ENCODE measurements at regions not wholly inside any gene's neighbourhood (a gene's known extent, or its start where the extent isn't known, plus 50 kb on each side); places are given as distances from the start of the nearest gene placed in this dataset.
A peak's percentile ranks its signal among the peaks of the same experiment; 100 is the strongest.

DNA sequence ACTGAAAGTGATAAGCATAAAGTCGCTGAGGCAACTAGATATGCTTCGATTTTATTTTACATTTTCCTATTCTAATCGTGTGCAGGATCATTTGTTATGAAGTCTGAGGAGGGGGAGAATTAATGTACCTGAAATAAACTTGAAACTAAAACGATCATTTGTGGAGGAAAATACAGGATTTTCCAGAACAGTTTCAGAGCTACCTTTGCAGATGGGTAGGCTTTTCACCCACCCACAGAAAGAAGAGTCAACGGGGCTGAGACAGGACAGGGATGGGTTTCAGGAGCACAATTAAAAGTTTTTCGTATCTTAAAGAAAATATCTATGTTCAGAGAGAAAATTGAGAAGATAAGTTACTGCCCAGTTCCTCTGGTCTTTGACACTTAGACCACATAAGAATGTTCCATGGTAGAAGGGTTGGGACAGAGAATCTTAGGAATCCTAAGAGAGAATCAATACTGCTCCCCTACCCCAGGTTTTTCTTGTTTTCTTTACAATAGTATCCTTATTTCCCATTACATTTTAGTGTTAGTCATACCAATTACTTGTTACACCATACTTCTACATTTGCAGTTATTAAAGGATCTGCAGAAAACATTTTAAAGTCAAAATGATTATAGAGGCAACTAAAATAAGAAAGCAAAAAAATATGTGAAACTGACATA lies 211.4 kb downstream of the DEPDC1B start (continued):
- TF ChIP-seq AFF4 (CRISPR knock-in tag; IDR thresholded peaks at IDR 0.05) (peak; percentile 59; the same call in 1 of the 2 replicates), ONECUT2 (CRISPR knock-in tag; IDR thresholded peaks at IDR 0.05) (peak; percentile 49; the same call in 1 of the 2 replicates), MATR3 (CRISPR knock-in tag; IDR thresholded peaks at IDR 0.05) (no peak), AGO2 (optimal IDR thresholded peaks at IDR 0.05; ENCODE audit: low read depth, low read length) (peak; percentile 18), ATAD3A (CRISPR knock-in tag; IDR thresholded peaks at IDR 0.05) (no peak), PHF5A (CRISPR knock-in tag; IDR thresholded peaks at IDR 0.05; ENCODE audit: low read depth, unreplicated experiment) (no peak), GATAD1 (CRISPR knock-in tag; IDR thresholded peaks at IDR 0.05) (no peak), REPIN1 (CRISPR knock-in tag; IDR thresholded peaks at IDR 0.05; ENCODE audit: borderline replicate concordance, low read depth) (no peak), RBFOX2 (IDR thresholded peaks at IDR 0.05; ENCODE audit: low read depth, low read length) (peak; percentile 74)

DNA sequence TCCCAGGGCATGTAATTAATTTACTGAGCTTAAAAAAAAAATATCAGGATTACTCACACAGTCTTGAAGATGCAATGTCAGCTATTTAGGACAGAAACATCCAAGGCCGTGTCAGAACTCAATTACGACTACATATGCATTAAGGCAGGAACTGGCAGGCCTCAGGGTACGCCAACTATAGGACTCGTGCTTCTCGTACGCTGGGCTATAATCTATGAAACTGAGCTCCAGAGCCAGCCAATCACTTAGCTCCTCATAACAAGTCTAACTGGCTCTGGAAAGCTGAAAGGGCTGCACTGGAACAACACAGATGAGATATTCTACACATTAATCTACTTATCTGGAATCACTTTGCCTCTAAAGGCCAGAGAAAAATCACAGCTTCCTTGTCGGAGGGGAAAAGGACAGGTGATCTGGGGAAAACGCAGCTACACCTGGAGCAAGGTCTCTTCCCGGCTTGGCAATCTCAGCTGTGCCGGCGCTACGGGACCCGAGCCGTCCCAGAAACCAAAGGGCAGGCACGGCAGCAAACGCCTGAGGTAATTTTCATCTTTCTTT lies 212.0 kb downstream of the DEPDC1B start:
- BruUV-seq (replicated peaks), result no TSS peak
- H3K4me3 ChIP-seq (replicated peaks in 1 of 3; ENCODE audit: insufficient read depth in 1 of 3, low read depth in 2 of 3, low read length in 3 of 3), result peak overlapping the region; percentile 54 to 76 (median 74)
- POLR2A ChIA-PET, result interaction anchor here (0.8 to 3.4 kb wide), 14 partner anchors 8 to 77 kb away, joined by 3 to 19 read pairs (median 5); no protein-coding TSS in a partner anchor
- peaks cover 44% of the 10 kb centered on the region for H3K79me2 ChIP-seq (ENCODE audit: insufficient read depth, low read length)
- WGBS (ENCODE audit: low lambda C conversion rate), result 4% methylated on average over 16 of the region's 16 CpGs
- H3K27ac ChIP-seq (ENCODE audit: extremely low read length, insufficient read depth, low read length), result peak overlapping the region; percentile 81
- ATAC-seq (peak; percentile 93), DNase-seq (ENCODE audit: low spot score) (peak; percentile 72), FAIRE-seq (no peak)
- in situ Hi-C loops (cut with HindIII; ENCODE audit: extremely low pct_ligation_motif_present, low pct_unique_long_range_greater_than_20kb) (no loop called here), intact Hi-C loops (cut with micrococcal nuclease; ENCODE audit: unreplicated experiment) (loop anchor here (10.0 kb wide), 2 partner anchors 73 to 77 kb away; no protein-coding TSS in a partner anchor)
- peak overlapping the region; percentile 81 for H3K4me2 ChIP-seq (ENCODE audit: low read depth, low read length)
- H4K20me1 ChIP-seq (ENCODE audit: insufficient read depth, low read length), result no peaks in the 10 kb centered on the region
- H3K4me1 ChIP-seq (ENCODE audit: insufficient read depth, low read length), result peaks cover 77% of the 10 kb centered on the region
- no peaks in the 10 kb centered on the region for H3K36me3 ChIP-seq (replicated peaks in 1 of 2; ENCODE audit: control insufficient read depth in 1 of 2, insufficient read depth in 2 of 2, low read length in 2 of 2)
- no peak overlapping the region for H2AFZ ChIP-seq (ENCODE audit: low read length)
- peak overlapping the region; percentile 79 for H3K9ac ChIP-seq (ENCODE audit: insufficient read depth, low read depth, low read length)
- CTCF ChIA-PET (ENCODE audit: low intra/inter-chr PET ratio, low total read pairs), result no interaction called here
- no peaks in the 10 kb centered on the region for H3K27me3 ChIP-seq (ENCODE audit: control insufficient read depth in 1 of 2, insufficient read depth in 2 of 2, low read length in 2 of 2)
- no peaks in the 10 kb centered on the region for H3K9me3 ChIP-seq (ENCODE audit: low read length)
- TF ChIP-seq BHLHE40 (IDR thresholded peaks at IDR 0.05; ENCODE audit: low read length), result no peak
- TF ChIP-seq ZNF891 (CRISPR knock-in tag; IDR thresholded peaks at IDR 0.05), result no peak
- TF ChIP-seq NFIC (IDR thresholded peaks at IDR 0.05; ENCODE audit: low read length), result no peak; the same call in 1 of the 2 replicates
- TF ChIP-seq, protein P1, sequence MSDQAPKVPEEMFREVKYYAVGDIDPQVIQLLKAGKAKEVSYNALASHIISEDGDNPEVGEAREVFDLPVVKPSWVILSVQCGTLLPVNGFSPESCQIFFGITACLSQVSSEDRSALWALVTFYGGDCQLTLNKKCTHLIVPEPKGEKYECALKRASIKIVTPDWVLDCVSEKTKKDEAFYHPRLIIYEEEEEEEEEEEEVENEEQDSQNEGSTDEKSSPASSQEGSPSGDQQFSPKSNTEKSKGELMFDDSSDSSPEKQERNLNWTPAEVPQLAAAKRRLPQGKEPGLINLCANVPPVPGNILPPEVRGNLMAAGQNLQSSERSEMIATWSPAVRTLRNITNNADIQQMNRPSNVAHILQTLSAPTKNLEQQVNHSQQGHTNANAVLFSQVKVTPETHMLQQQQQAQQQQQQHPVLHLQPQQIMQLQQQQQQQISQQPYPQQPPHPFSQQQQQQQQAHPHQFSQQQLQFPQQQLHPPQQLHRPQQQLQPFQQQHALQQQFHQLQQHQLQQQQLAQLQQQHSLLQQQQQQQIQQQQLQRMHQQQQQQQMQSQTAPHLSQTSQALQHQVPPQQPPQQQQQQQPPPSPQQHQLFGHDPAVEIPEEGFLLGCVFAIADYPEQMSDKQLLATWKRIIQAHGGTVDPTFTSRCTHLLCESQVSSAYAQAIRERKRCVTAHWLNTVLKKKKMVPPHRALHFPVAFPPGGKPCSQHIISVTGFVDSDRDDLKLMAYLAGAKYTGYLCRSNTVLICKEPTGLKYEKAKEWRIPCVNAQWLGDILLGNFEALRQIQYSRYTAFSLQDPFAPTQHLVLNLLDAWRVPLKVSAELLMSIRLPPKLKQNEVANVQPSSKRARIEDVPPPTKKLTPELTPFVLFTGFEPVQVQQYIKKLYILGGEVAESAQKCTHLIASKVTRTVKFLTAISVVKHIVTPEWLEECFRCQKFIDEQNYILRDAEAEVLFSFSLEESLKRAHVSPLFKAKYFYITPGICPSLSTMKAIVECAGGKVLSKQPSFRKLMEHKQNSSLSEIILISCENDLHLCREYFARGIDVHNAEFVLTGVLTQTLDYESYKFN (CRISPR knock-in tag; conservative IDR thresholded peaks at IDR 0.05), result no peak
- TF ChIP-seq ZNF615 (CRISPR knock-in tag; IDR thresholded peaks at IDR 0.05; ENCODE audit: borderline replicate concordance), result no peak
- no peak for TF ChIP-seq TMF1 (CRISPR knock-in tag; IDR thresholded peaks at IDR 0.05; ENCODE audit: low read depth)
- no peak for TF ChIP-seq JARID2 (CRISPR knock-in tag; IDR thresholded peaks at IDR 0.05; ENCODE audit: insufficient replicate concordance)
- TF ChIP-seq ZNF557 (CRISPR knock-in tag; IDR thresholded peaks at IDR 0.05), result no peak
